KMS-11 (cell line): ENCODE measurements at regions not wholly inside any gene's neighbourhood (a gene's known extent, or its start where the extent isn't known, plus 50 kb on each side); places are given as distances from the start of the nearest gene placed in this dataset.

Experiments
- H2AFZ ChIP-seq: fragments of 200-600 bp; sonication (generic); 2 replicates; pipeline ENCODE4 v1.6.1; 2016; ENCODE audit warnings: antibody characterized with exemption, mixed run types, low read depth
- H3K27ac ChIP-seq: fragments of 200-600 bp; sonication (generic); 2 replicates; pipeline ENCODE4 v1.6.1; 2016; ENCODE audit warnings: mild to moderate bottlenecking, mixed run types
- H3K27me3 ChIP-seq: fragments of 200-600 bp; sonication (generic); 2 replicates; pipeline ENCODE4 v1.6.1; 2017; ENCODE audit warnings: mild to moderate bottlenecking, low read depth, mixed run types, moderate library complexity; ENCODE audit not compliant: insufficient read depth
- H3K36me3 ChIP-seq: fragments of 200-600 bp; sonication (generic); 2 replicates; pipeline ENCODE4 v1.6.1; 2017; ENCODE audit warnings: mild to moderate bottlenecking, mixed run types; ENCODE audit not compliant: insufficient read depth
- H3K4me1 ChIP-seq: fragments of 200-600 bp; sonication (generic); 2 replicates; pipeline ENCODE4 v1.6.1; 2016; ENCODE audit warnings: mild to moderate bottlenecking, low read depth, mixed run types; ENCODE audit not compliant: poor library complexity, severe bottlenecking
- H3K4me2 ChIP-seq: fragments of 200-600 bp; sonication (generic); 2 replicates; pipeline ENCODE4 v1.7.0; 2016; ENCODE audit warnings: mild to moderate bottlenecking, mixed run types
- H3K4me3 ChIP-seq: fragments of 200-600 bp; sonication (generic); IDR thresholded peaks from 2 replicates; pipeline ENCODE4 v1.6.1; 2017; ENCODE audit warnings: low read depth, low read length, mixed read lengths; ENCODE audit not compliant: insufficient read depth
- H3K79me2 ChIP-seq: fragments of 200-600 bp; sonication (generic); 2 replicates; pipeline ENCODE4 v1.6.1; 2016; ENCODE audit warnings: low read depth, mixed run types; ENCODE audit not compliant: insufficient read depth
- H3K9ac ChIP-seq: fragments of 200-600 bp; sonication (generic); 2 replicates; pipeline ENCODE4 v1.6.1; 2016; ENCODE audit warnings: mild to moderate bottlenecking, mixed run types
- H4K20me1 ChIP-seq: fragments of 200-600 bp; sonication (generic); 2 replicates; pipeline ENCODE4 v1.6.1; 2016; ENCODE audit warnings: mild to moderate bottlenecking, mixed run types; ENCODE audit not compliant: insufficient read depth
- CTCF ChIP-seq: fragments of 200-600 bp; sonication (generic); conservative IDR thresholded peaks from 2 replicates; pipeline ENCODE4 v1.6.1; 2017; ENCODE audit warnings: low read depth, mild to moderate bottlenecking, antibody characterized with exemption, low read length, moderate library complexity, mixed read lengths

GRCh38 chr13:99842405-99842804, 129.2 kb downstream of the ZIC5 start:
- Histone ChIP-seq H3K4me1 (no peaks in the 10 kb centered on the region), H3K79me2 (no peaks in the 10 kb centered on the region), H3K27ac (no peak overlapping the region), H2AFZ (no peak overlapping the region), H3K9ac (no peak overlapping the region), H3K27me3 (no peaks in the 10 kb centered on the region), H3K4me2 (no peak overlapping the region), H3K36me3 (no peaks in the 10 kb centered on the region), H3K4me3 (no peak overlapping the region), H4K20me1 (no peaks in the 10 kb centered on the region)
- TF ChIP-seq CTCF, result no peak

GRCh38 chr13:99836291-99836690, 135.3 kb downstream of the ZIC5 start:
- no peaks in the 10 kb centered on the region for H3K27me3 ChIP-seq
- H3K4me3 ChIP-seq, result no peak overlapping the region
- no peak overlapping the region for H3K27ac ChIP-seq
- no peak overlapping the region for H2AFZ ChIP-seq
- no peaks in the 10 kb centered on the region for H3K4me1 ChIP-seq
- H3K4me2 ChIP-seq, result no peak overlapping the region
- no peaks in the 10 kb centered on the region for H4K20me1 ChIP-seq
- no peaks in the 10 kb centered on the region for H3K36me3 ChIP-seq
- no peak for TF ChIP-seq CTCF
- H3K9ac ChIP-seq, result no peak overlapping the region
- H3K79me2 ChIP-seq, result no peaks in the 10 kb centered on the region

- Histone ChIP-seq H3K79me2 (no peaks in the 10 kb centered on the region), H3K36me3 (no peaks in the 10 kb centered on the region), H3K27me3 (no peaks in the 10 kb centered on the region), H3K4me2 (no peak overlapping the region), H3K9ac (no peak overlapping the region), H3K4me3 (no peak overlapping the region), H4K20me1 (no peaks in the 10 kb centered on the region), H3K27ac (no peak overlapping the region), H3K4me1 (no peaks in the 10 kb centered on the region), H2AFZ (no peak overlapping the region)
- TF ChIP-seq CTCF, result no peak
These were observed 136.1 kb downstream of the ZIC5 start for GRCh38 chr13:99835442-99835841.

- no peaks in the 10 kb centered on the region for H3K79me2 ChIP-seq
- H3K27me3 ChIP-seq, result no peaks in the 10 kb centered on the region
- no peaks in the 10 kb centered on the region for H3K36me3 ChIP-seq
- H3K4me3 ChIP-seq, result no peak overlapping the region
- H3K4me1 ChIP-seq, result no peaks in the 10 kb centered on the region
- no peak for TF ChIP-seq CTCF
- no peak overlapping the region for H2AFZ ChIP-seq
- no peak overlapping the region for H3K9ac ChIP-seq
- no peak overlapping the region for H3K4me2 ChIP-seq
- no peak overlapping the region for H3K27ac ChIP-seq
- no peaks in the 10 kb centered on the region for H4K20me1 ChIP-seq
These were observed 137.3 kb downstream of the ZIC5 start for GRCh38 chr13:99834246-99834645.

- Histone ChIP-seq H3K27me3 (no peaks in the 10 kb centered on the region), H4K20me1 (no peaks in the 10 kb centered on the region), H3K4me3 (no peak overlapping the region), H3K4me2 (no peak overlapping the region), H3K4me1 (peaks cover 11% of the 10 kb centered on the region), H2AFZ (no peak overlapping the region), H3K79me2 (no peaks in the 10 kb centered on the region), H3K27ac (no peak overlapping the region), H3K36me3 (no peaks in the 10 kb centered on the region), H3K9ac (no peak overlapping the region)
- no peak for TF ChIP-seq CTCF
These were observed 139.2 kb downstream of the ZIC5 start for GRCh38 chr13:99832347-99832746.
